CD4-positive, CD25-positive, alpha-beta regulatory T cell (primary cell): ENCODE measurements at regions not wholly inside any gene's neighbourhood (a gene's known extent, or its start where the extent isn't known, plus 50 kb on each side); places are given as distances from the start of the nearest gene placed in this dataset.

Source experiments
- ATAC-seq, 2 donors: fragments of 150-1000 bp; cut with Tn5 transposase; one replicate each; pipeline ENCODE4 v1.10.0; 2021; ENCODE audit warnings: low read depth in 2 of 2, moderate number of reproducible peaks in 2 of 2, moderate library complexity in 1 of 2
- DNase-seq, 3 donors: peaks; one replicate each; pipeline versions ENCODE4 v3.0.0 to v3.0.0-alpha.2; 2012 to 2022; ENCODE audit warnings: mixed read lengths in 1 of 3
- H3K27ac ChIP-seq: one replicate; pipeline ENCODE4 v1.7.0; 2013; ENCODE audit warnings: mild to moderate bottlenecking, low read length; ENCODE audit not compliant: insufficient read depth, poor library complexity, severe bottlenecking
- H3K27me3 ChIP-seq: one replicate; pipeline ENCODE4 v1.7.0; 2013; ENCODE audit warnings: low read length; ENCODE audit not compliant: control insufficient read depth, insufficient read depth
- H3K36me3 ChIP-seq: one replicate; pipeline ENCODE4 v1.7.0; 2013; ENCODE audit warnings: mild to moderate bottlenecking, low read length, moderate library complexity; ENCODE audit not compliant: control insufficient read depth, insufficient read depth
- H3K4me1 ChIP-seq: 2 replicates; pipeline ENCODE4 v1.7.0; 2013; ENCODE audit warnings: mild to moderate bottlenecking, low read length; ENCODE audit not compliant: insufficient read depth, control insufficient read depth, poor library complexity, severe bottlenecking
- H3K4me3 ChIP-seq: one replicate; pipeline ENCODE4 v1.7.0; 2013; ENCODE audit warnings: low read depth, mild to moderate bottlenecking, low read length, moderate library complexity
- H3K9me3 ChIP-seq, 2 experiments: 1 replicate in 1 of 2; 2 replicates in 1 of 2; pipeline ENCODE4 v1.7.0; 2013; ENCODE audit warnings: low read length in 2 of 2, mild to moderate bottlenecking in 1 of 2, moderate library complexity in 1 of 2; ENCODE audit not compliant: control insufficient read depth in 2 of 2
- H3K27ac Mint-ChIP-seq, 3 donors: one replicate each; pipeline ENCODE4 v1.8.0; 2020 to 2022; ENCODE audit warnings: mild to moderate bottlenecking in 3 of 3, mixed read lengths in 3 of 3, moderate library complexity in 2 of 3
- H3K27me3 Mint-ChIP-seq: one replicate; pipeline ENCODE4 v1.8.0; 2022; ENCODE audit warnings: mild to moderate bottlenecking, mixed read lengths
- H3K36me3 Mint-ChIP-seq: one replicate; pipeline ENCODE4 v1.8.0; 2020; ENCODE audit warnings: mixed read lengths
- H3K4me1 Mint-ChIP-seq, 4 donors: one replicate each; pipeline ENCODE4 v1.8.0; 2020 to 2022; ENCODE audit warnings: mixed read lengths in 4 of 4, mild to moderate bottlenecking in 1 of 4
- H3K4me3 Mint-ChIP-seq, 4 donors: one replicate each; pipeline ENCODE4 v1.8.0; 2020 to 2022; ENCODE audit warnings: mild to moderate bottlenecking in 4 of 4, mixed read lengths in 4 of 4, moderate library complexity in 3 of 4
- H3K9me3 Mint-ChIP-seq, 7 donors: one replicate each; pipeline ENCODE4 v1.8.0; 2020 to 2022; ENCODE audit warnings: mixed read lengths in 7 of 7, mild to moderate bottlenecking in 3 of 7, moderate library complexity in 2 of 7

- H3K36me3 ChIP-seq: no peaks in the 10 kb centered on the region
- Mint-ChIP-seq H3K27me3 (no peaks in the 10 kb centered on the region), H3K27ac (no peak overlapping the region), H3K4me3 (no peak overlapping the region), H3K36me3 (no peaks in the 10 kb centered on the region), H3K9me3 (peaks cover 0 to 2% (median 0%) of the 10 kb centered on the region in 7 donors), H3K4me1 (peaks cover 0 to 9% (median 5%) of the 10 kb centered on the region in 4 donors)
- DNase-seq (no peak), ATAC-seq (no peak)
- no peak overlapping the region for H3K27ac ChIP-seq
- H3K9me3 ChIP-seq: no peaks in the 10 kb centered on the region
- no peaks in the 10 kb centered on the region for H3K27me3 ChIP-seq
- H3K4me3 ChIP-seq: no peak overlapping the region
- no peaks in the 10 kb centered on the region for H3K4me1 ChIP-seq
Observed at GRCh38 chr6:15027472-15027871, 218.4 kb upstream of the JARID2 start.

DNA sequence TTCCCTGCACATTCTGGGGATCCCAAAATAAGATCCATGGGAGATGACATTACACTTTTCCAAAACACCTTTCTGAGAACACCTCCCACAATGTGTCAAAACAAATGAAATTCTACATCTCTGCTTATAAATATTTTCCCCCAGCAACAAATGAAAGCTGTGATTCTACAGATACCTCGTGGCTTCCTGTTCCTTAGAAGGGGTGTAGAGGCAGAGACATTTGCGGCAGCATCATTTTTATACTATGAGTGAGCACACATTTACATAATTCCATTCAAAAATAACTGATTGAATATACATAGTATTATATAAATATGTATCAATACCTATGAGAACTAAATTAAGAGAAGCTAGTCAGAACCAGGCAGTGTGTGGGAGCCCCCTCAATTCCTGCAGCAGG is 213.9 kb upstream of the JARID2 start:
- H3K27me3 ChIP-seq: no peaks in the 10 kb centered on the region
- no peaks in the 10 kb centered on the region for H3K36me3 ChIP-seq
- no peak overlapping the region for H3K27ac ChIP-seq
- peaks cover 0 to 2% (median 0%) of the 10 kb centered on the region in 7 donors for H3K9me3 Mint-ChIP-seq
- peaks cover 0 to 4% (median 0%) of the 10 kb centered on the region in 4 donors for H3K4me1 Mint-ChIP-seq
- no peak overlapping the region for H3K27ac Mint-ChIP-seq
- peaks cover 11% of the 10 kb centered on the region for H3K27me3 Mint-ChIP-seq
- H3K4me1 ChIP-seq: no peaks in the 10 kb centered on the region
- no peak overlapping the region for H3K4me3 ChIP-seq
- no peak overlapping the region for H3K4me3 Mint-ChIP-seq
- H3K9me3 ChIP-seq: no peaks in the 10 kb centered on the region
- ATAC-seq (no peak), DNase-seq (peak in 1 of 3 donors; percentile 17)
- H3K36me3 Mint-ChIP-seq: no peaks in the 10 kb centered on the region

DNA sequence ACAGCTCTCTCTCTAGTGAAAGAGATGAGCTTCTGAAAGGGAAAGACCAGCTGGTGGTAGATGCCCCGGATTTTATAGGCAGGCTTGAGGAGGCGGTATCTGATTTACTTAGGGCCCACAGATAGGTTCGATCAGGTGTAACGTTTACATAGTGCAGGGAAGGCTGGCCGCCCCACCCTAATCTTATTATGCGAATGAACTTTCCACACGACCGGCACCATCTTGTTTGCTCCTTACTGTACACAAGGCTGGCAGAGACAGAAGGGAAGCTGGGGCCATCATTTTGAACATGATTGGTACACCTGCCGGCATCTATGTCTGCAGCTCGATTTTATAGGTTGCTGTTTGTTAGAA is 212.0 kb upstream of the JARID2 start:
- Histone ChIP-seq H3K27ac (no peak overlapping the region), H3K4me1 (no peaks in the 10 kb centered on the region), H3K4me3 (no peak overlapping the region), H3K9me3 (no peaks in the 10 kb centered on the region), H3K36me3 (no peaks in the 10 kb centered on the region), H3K27me3 (no peaks in the 10 kb centered on the region)
- peaks cover 0 to 4% (median 0%) of the 10 kb centered on the region in 4 donors for H3K4me1 Mint-ChIP-seq
- DNase-seq (no peak), ATAC-seq (no peak)
- H3K27ac Mint-ChIP-seq: no peak overlapping the region
- H3K9me3 Mint-ChIP-seq: peaks cover 0 to 2% (median 0%) of the 10 kb centered on the region in 7 donors
- H3K27me3 Mint-ChIP-seq: peaks cover 11% of the 10 kb centered on the region
- H3K4me3 Mint-ChIP-seq: no peak overlapping the region
- no peaks in the 10 kb centered on the region for H3K36me3 Mint-ChIP-seq

- H3K36me3 Mint-ChIP-seq: no peaks in the 10 kb centered on the region
- no peaks in the 10 kb centered on the region for H3K27me3 ChIP-seq
- DNase-seq (no peak), ATAC-seq (no peak)
- H3K27ac ChIP-seq: no peak overlapping the region
- no peak overlapping the region for H3K4me3 ChIP-seq
- no peaks in the 10 kb centered on the region for H3K9me3 ChIP-seq
- H3K27ac Mint-ChIP-seq: no peak overlapping the region
- no peak overlapping the region for H3K4me3 Mint-ChIP-seq
- peaks cover 11% of the 10 kb centered on the region for H3K27me3 Mint-ChIP-seq
- peaks cover 0 to 2% (median 0%) of the 10 kb centered on the region in 7 donors for H3K9me3 Mint-ChIP-seq
- no peaks in the 10 kb centered on the region for H3K36me3 ChIP-seq
- H3K4me1 ChIP-seq: no peaks in the 10 kb centered on the region
- H3K4me1 Mint-ChIP-seq: no peaks in the 10 kb centered on the region
Observed at GRCh38 chr6:15036690-15037245, 209.1 kb upstream of the JARID2 start.

GRCh38 chr6:15037253-15037652 is 208.6 kb upstream of the JARID2 start:
- Histone ChIP-seq H3K4me3 (no peak overlapping the region), H3K27ac (no peak overlapping the region), H3K9me3 (no peaks in the 10 kb centered on the region), H3K4me1 (no peaks in the 10 kb centered on the region), H3K36me3 (no peaks in the 10 kb centered on the region), H3K27me3 (no peaks in the 10 kb centered on the region)
- ATAC-seq (no peak), DNase-seq (no peak)
- H3K27me3 Mint-ChIP-seq: peaks cover 11% of the 10 kb centered on the region
- H3K4me1 Mint-ChIP-seq: no peaks in the 10 kb centered on the region
- H3K36me3 Mint-ChIP-seq: no peaks in the 10 kb centered on the region
- no peak overlapping the region for H3K27ac Mint-ChIP-seq
- peaks cover 0 to 2% (median 0%) of the 10 kb centered on the region in 7 donors for H3K9me3 Mint-ChIP-seq
- no peak overlapping the region for H3K4me3 Mint-ChIP-seq

DNA sequence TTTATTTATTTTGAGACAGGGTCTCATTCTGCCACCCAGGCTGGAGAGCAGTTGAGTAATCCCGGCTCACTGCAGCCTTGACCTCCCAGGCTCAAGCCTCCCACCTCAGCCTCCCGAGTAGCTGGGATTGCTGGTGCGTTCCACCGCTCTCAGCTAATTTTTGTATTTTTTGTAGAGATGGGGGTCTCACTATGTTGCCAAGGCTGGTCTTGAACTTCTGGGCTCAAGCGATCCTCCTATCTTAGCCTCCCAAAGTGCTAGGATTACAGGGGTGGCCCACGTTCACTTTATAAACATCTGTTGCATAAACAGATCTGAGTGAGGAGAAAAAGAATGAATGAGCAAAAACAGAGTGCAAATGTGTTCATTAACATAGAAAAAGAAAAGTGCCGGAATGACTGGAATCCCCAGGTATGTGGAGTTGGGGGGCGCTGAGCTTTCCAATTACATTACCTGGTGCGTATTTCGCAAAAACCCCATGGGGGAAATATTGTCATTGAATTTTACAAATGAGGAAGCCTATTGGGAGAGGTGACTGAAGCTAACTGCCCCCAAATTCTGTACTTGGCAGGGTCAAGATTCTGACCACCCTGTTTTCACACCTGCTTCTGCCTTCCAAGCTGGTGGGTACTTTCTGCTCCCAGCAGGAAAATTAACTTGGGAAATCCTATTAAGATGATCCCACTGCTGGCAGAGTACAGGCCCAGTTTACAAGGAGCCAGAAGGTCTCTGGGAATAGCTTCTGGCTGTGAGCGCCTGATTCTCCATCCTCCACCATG is 207.7 kb upstream of the JARID2 start:
- H3K9me3 ChIP-seq: no peaks in the 10 kb centered on the region
- H3K36me3 ChIP-seq: no peaks in the 10 kb centered on the region
- H3K27me3 ChIP-seq: no peaks in the 10 kb centered on the region
- Mint-ChIP-seq H3K27ac (no peak overlapping the region), H3K36me3 (no peaks in the 10 kb centered on the region), H3K27me3 (peaks cover 7% of the 10 kb centered on the region), H3K9me3 (peaks cover 0 to 2% (median 0%) of the 10 kb centered on the region in 7 donors), H3K4me3 (no peak overlapping the region), H3K4me1 (no peaks in the 10 kb centered on the region)
- H3K4me3 ChIP-seq: no peak overlapping the region
- no peak overlapping the region for H3K27ac ChIP-seq
- no peak for DNase-seq
- H3K4me1 ChIP-seq: no peaks in the 10 kb centered on the region
- no peak for ATAC-seq

GRCh38 chr6:15039136-15039535 is 206.7 kb upstream of the JARID2 start:
- H3K27ac Mint-ChIP-seq: no peak overlapping the region
- no peaks in the 10 kb centered on the region for H3K36me3 Mint-ChIP-seq
- Histone ChIP-seq H3K4me3 (no peak overlapping the region), H3K4me1 (no peaks in the 10 kb centered on the region), H3K27me3 (no peaks in the 10 kb centered on the region), H3K36me3 (no peaks in the 10 kb centered on the region), H3K27ac (no peak overlapping the region), H3K9me3 (no peaks in the 10 kb centered on the region)
- ATAC-seq (no peak), DNase-seq (no peak)
- H3K9me3 Mint-ChIP-seq: peaks cover 0 to 3% (median 0%) of the 10 kb centered on the region in 7 donors
- H3K4me3 Mint-ChIP-seq: no peak overlapping the region
- H3K27me3 Mint-ChIP-seq: no peaks in the 10 kb centered on the region
- H3K4me1 Mint-ChIP-seq: no peaks in the 10 kb centered on the region

DNA sequence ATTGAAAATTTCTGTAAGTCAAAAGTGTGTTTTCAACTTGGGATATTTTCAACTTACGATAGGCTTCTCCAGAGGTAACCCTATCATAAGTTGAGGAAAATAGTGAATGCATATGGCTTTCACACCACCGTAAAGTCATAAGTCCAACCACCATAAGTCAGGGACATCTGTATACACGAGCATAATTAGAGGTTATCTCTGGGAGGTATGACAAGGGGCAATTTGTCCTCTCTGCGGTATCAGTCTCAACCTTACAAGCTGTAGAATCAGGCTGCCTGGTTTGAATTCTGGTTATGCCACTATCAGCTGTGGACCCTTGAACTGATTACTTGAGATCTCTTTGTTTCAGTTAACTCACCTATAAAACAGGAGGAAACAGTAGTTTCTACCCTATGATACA is 202.9 kb upstream of the JARID2 start:
- H3K9me3 Mint-ChIP-seq: peaks cover 0 to 1% (median 0%) of the 10 kb centered on the region in 7 donors
- Histone ChIP-seq H3K36me3 (no peaks in the 10 kb centered on the region), H3K4me1 (no peaks in the 10 kb centered on the region), H3K27me3 (no peaks in the 10 kb centered on the region), H3K27ac (no peak overlapping the region), H3K9me3 (no peaks in the 10 kb centered on the region), H3K4me3 (no peak overlapping the region)
- H3K27me3 Mint-ChIP-seq: no peaks in the 10 kb centered on the region
- no peak overlapping the region for H3K4me3 Mint-ChIP-seq
- H3K27ac Mint-ChIP-seq: no peak overlapping the region
- no peaks in the 10 kb centered on the region for H3K36me3 Mint-ChIP-seq
- no peaks in the 10 kb centered on the region for H3K4me1 Mint-ChIP-seq
- no peak for DNase-seq
- no peak for ATAC-seq
